ENCODE measurements at regions not wholly inside any gene's neighbourhood (a gene's known extent, or its start where the extent isn't known, plus 50 kb on each side); places are given as distances from the start of the nearest gene placed in this dataset.

- DNase-seq, result no peak
These were observed 654.1 kb upstream of the NOX3 start for GRCh38 chr6:156109713-156110112.

GRCh38 chr6:156107624-156108101 lies 652.0 kb upstream of the NOX3 start:
- no peak for DNase-seq

GRCh38 chr6:156102129-156102528 lies 646.5 kb upstream of the NOX3 start:
- peak; percentile 31 for DNase-seq

- DNase-seq, result peak; percentile 30
These were observed 643.2 kb upstream of the NOX3 start for GRCh38 chr6:156098839-156099238.

- no peak for DNase-seq
These were observed 631.8 kb upstream of the NOX3 start for GRCh38 chr6:156087487-156087886.

GRCh38 chr6:156082012-156082411 lies 626.4 kb upstream of the NOX3 start:
- DNase-seq, result no peak

GRCh38 chr6:156080371-156080770 lies 624.7 kb upstream of the NOX3 start:
- no peak for DNase-seq

GRCh38 chr6:156068881-156069280 lies 613.2 kb upstream of the NOX3 start:
- peak; percentile 22 for DNase-seq

GRCh38 chr6:156065849-156066248 lies 610.2 kb upstream of the NOX3 start:
- DNase-seq, result no peak

- DNase-seq, result no peak
These were observed 606.5 kb upstream of the NOX3 start for GRCh38 chr6:156062091-156062563.

- DNase-seq, result no peak
These were observed 605.8 kb upstream of the NOX3 start for GRCh38 chr6:156061465-156061864.

GRCh38 chr6:156060013-156060412 lies 604.4 kb upstream of the NOX3 start:
- no peak for DNase-seq

GRCh38 chr6:156058356-156058755 lies 602.7 kb upstream of the NOX3 start:
- no peak for DNase-seq

- no peak for DNase-seq
These were observed 602.2 kb upstream of the NOX3 start for GRCh38 chr6:156057869-156058268.

GRCh38 chr6:156056085-156056484 lies 600.4 kb upstream of the NOX3 start:
- DNase-seq, result no peak

GRCh38 chr6:156053626-156054025 lies 598.0 kb upstream of the NOX3 start:
- DNase-seq, result no peak

GRCh38 chr6:156046841-156047449 lies 591.3 kb upstream of the NOX3 start:
- no peak for DNase-seq

- no peak for DNase-seq
These were observed 590.6 kb upstream of the NOX3 start for GRCh38 chr6:156046268-156046665.

- DNase-seq, result no peak
These were observed 590.0 kb upstream of the NOX3 start for GRCh38 chr6:156045401-156046267.

- DNase-seq, result peak; percentile 2
These were observed 578.0 kb upstream of the NOX3 start for GRCh38 chr6:156033598-156033997.

- no peak for DNase-seq
These were observed 575.9 kb upstream of the NOX3 start for GRCh38 chr6:156031516-156031915.

GRCh38 chr6:156030053-156030452 lies 574.4 kb upstream of the NOX3 start:
- no peak for DNase-seq

- no peak for DNase-seq
These were observed 573.8 kb upstream of the NOX3 start for GRCh38 chr6:156029286-156029985.
